Neutrophil (primary cell): ENCODE measurements at regions not wholly inside any gene's neighbourhood (a gene's known extent, or its start where the extent isn't known, plus 50 kb on each side); places are given as distances from the start of the nearest gene placed in this dataset.
"Not testable (repeated sequence)": the region's sequence is repeated elsewhere in the genome, so short reads cannot be mapped to it uniquely, and the experiment has no call there.

ENCODE experiments used
- H3K27ac ChIP-seq: fragments of 200-600 bp; sonication (generic); 2 replicates; pipeline ENCODE4 v1.5.1; 2016; ENCODE audit warnings: mild to moderate bottlenecking, moderate library complexity
- H3K27me3 ChIP-seq: fragments of 200-600 bp; sonication (generic); 2 replicates; pipeline ENCODE4 v1.6.0; 2016; ENCODE audit warnings: mild to moderate bottlenecking
- H3K36me3 ChIP-seq: fragments of 200-600 bp; sonication (generic); 2 replicates; pipeline ENCODE4 v1.5.1; 2017
- H3K4me1 ChIP-seq, 2 experiments: fragments of 200-600 bp in 1 of 2; sonication (generic) in 1 of 2; 1 replicate in 1 of 2; 2 replicates in 1 of 2; pipeline versions ENCODE4 v1.5.1 to v1.6.1; 2013 to 2016; ENCODE audit warnings: low read depth in 1 of 2, low read length in 1 of 2, mild to moderate bottlenecking in 1 of 2, moderate library complexity in 1 of 2; ENCODE audit not compliant: control insufficient read depth in 1 of 2, insufficient read depth in 1 of 2
- H3K4me3 ChIP-seq, 2 experiments: fragments of 200-600 bp in 1 of 2; sonication (generic) in 1 of 2; 1 replicate in 1 of 2; 2 replicates in 1 of 2; pipeline ENCODE4 v1.5.1; 2013 to 2016; ENCODE audit warnings: low read depth in 1 of 2, low read length in 1 of 2, mild to moderate bottlenecking in 1 of 2, moderate library complexity in 1 of 2
- H3K9me3 ChIP-seq: fragments of 200-600 bp; sonication (generic); 2 replicates; pipeline ENCODE4 v1.5.1; 2016
- TF ChIP-seq, protein P1 (sequence below): fragments of 200-600 bp; sonication (generic); IDR thresholded peaks from 2 replicates; pipeline ENCODE4 v1.5.1; 2016; ENCODE audit warnings: antibody characterized with exemption

GRCh38 chr7:131836733-131837132 is 280.3 kb upstream of the PODXL start:
- no peak overlapping the region for H3K27ac ChIP-seq
- TF ChIP-seq, protein P1, sequence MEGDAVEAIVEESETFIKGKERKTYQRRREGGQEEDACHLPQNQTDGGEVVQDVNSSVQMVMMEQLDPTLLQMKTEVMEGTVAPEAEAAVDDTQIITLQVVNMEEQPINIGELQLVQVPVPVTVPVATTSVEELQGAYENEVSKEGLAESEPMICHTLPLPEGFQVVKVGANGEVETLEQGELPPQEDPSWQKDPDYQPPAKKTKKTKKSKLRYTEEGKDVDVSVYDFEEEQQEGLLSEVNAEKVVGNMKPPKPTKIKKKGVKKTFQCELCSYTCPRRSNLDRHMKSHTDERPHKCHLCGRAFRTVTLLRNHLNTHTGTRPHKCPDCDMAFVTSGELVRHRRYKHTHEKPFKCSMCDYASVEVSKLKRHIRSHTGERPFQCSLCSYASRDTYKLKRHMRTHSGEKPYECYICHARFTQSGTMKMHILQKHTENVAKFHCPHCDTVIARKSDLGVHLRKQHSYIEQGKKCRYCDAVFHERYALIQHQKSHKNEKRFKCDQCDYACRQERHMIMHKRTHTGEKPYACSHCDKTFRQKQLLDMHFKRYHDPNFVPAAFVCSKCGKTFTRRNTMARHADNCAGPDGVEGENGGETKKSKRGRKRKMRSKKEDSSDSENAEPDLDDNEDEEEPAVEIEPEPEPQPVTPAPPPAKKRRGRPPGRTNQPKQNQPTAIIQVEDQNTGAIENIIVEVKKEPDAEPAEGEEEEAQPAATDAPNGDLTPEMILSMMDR, result no peak
- no peaks in the 10 kb centered on the region for H3K36me3 ChIP-seq
- H3K4me3 ChIP-seq, result no peak overlapping the region
- no peaks in the 10 kb centered on the region for H3K4me1 ChIP-seq
- H3K9me3 ChIP-seq, result no peaks in the 10 kb centered on the region
- no peaks in the 10 kb centered on the region for H3K27me3 ChIP-seq

GRCh38 chr7:131835141-131835540 is 278.7 kb upstream of the PODXL start:
- Histone ChIP-seq H3K4me3 (no peak overlapping the region), H3K4me1 (no peaks in the 10 kb centered on the region), H3K27ac (no peak overlapping the region), H3K36me3 (no peaks in the 10 kb centered on the region), H3K9me3 (no peaks in the 10 kb centered on the region), H3K27me3 (peaks cover 6% of the 10 kb centered on the region)
- TF ChIP-seq, protein P1, result no peak

DNA sequence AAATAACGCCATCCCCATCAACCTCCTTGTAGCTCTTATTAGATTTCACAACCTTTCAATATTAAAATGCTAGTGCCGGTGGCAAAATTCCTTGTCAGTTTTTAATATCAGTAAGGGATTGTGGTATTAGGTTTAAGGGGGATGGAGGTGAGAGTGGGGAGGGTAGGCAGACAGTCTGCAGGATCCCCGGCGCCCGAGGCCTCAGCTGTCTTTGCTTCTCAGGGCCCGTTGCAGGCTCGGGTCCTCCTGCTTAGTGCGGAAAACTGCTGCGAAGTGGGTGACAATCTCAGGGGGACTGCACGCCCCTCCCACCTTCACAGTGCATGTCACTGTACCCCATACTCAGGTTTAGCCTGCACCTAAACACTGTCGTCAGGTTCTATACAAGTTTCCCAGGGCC is 274.3 kb upstream of the PODXL start:
- Histone ChIP-seq H3K27ac (no peak overlapping the region), H3K9me3 (no peaks in the 10 kb centered on the region), H3K27me3 (peaks cover 17% of the 10 kb centered on the region), H3K36me3 (no peaks in the 10 kb centered on the region), H3K4me1 (no peaks in the 10 kb centered on the region), H3K4me3 (no peak overlapping the region)
- TF ChIP-seq, protein P1, result no peak

- peaks cover 17% of the 10 kb centered on the region for H3K27me3 ChIP-seq
- no peaks in the 10 kb centered on the region for H3K36me3 ChIP-seq
- no peak overlapping the region for H3K27ac ChIP-seq
- no peaks in the 10 kb centered on the region for H3K4me1 ChIP-seq
- TF ChIP-seq, protein P1, result no peak
- H3K4me3 ChIP-seq, result no peak overlapping the region
- H3K9me3 ChIP-seq, result no peaks in the 10 kb centered on the region
These were observed 273.6 kb upstream of the PODXL start for GRCh38 chr7:131829947-131830558.

- Histone ChIP-seq H3K4me1 (no peaks in the 10 kb centered on the region), H3K27ac (no peak overlapping the region), H3K27me3 (peaks cover 17% of the 10 kb centered on the region), H3K4me3 (no peak overlapping the region), H3K36me3 (no peaks in the 10 kb centered on the region), H3K9me3 (no peaks in the 10 kb centered on the region)
- TF ChIP-seq, protein P1, result no peak
These were observed 271.0 kb upstream of the PODXL start for GRCh38 chr7:131827421-131827820.

GRCh38 chr7:131826960-131827359 is 270.5 kb upstream of the PODXL start:
- Histone ChIP-seq H3K36me3 (no peaks in the 10 kb centered on the region), H3K4me1 (no peaks in the 10 kb centered on the region), H3K27ac (no peak overlapping the region), H3K9me3 (no peaks in the 10 kb centered on the region), H3K27me3 (peaks cover 17% of the 10 kb centered on the region), H3K4me3 (no peak overlapping the region)
- TF ChIP-seq, protein P1, result no peak

DNA sequence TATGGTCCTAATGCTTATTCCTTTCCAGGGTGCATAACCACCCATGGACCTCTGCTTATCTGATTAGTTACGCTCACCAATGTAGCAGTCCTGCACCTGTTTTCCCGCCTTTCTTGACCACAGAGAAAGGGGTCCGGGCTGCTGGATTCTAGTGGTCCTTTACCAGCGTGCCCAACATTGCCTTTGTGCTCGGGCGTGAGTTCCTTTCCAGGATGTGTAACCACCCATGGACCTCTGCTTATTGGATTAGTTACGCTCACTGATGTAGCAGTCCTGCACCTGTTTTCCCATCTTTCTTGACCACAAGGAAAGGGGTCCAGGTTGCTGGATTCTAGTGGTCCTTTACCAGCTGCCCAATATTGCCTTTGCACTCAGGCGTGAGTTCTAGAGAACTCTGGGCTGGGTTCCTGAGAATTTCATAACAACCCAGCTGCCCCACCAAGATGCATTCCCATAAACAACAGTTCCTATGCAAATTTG is 267.6 kb upstream of the PODXL start:
- H3K27me3 ChIP-seq, H3K27ac ChIP-seq, H3K36me3 ChIP-seq: not testable (repeated sequence)

More for the DNA sequence above, 267.6 kb upstream of the PODXL start:
- not testable (repeated sequence) for H3K4me3 ChIP-seq, H3K9me3 ChIP-seq, H3K4me1 ChIP-seq
